Activated CD4-positive, alpha-beta T cell treated with anti-CD3 and anti-CD28 coated beads, Interleukin-2, amount 50 U/mL, for 48 hours (primary cell): ENCODE measurements at regions not wholly inside any gene's neighbourhood (a gene's known extent, or its start where the extent isn't known, plus 50 kb on each side); places are given as distances from the start of the nearest gene placed in this dataset.

ENCODE experiments used
- DNase-seq, 2 experiments: peaks; one replicate each; pipeline ENCODE4 v3.0.0-alpha.2; 2020

GRCh38 chr5:153147891-153148623 lies 342.4 kb upstream of the GRIA1 start:
- DNase-seq = no peak

GRCh38 chr5:153148624-153148976 lies 341.9 kb upstream of the GRIA1 start:
- no peak for DNase-seq

GRCh38 chr5:153151558-153151957 lies 338.9 kb upstream of the GRIA1 start:
- DNase-seq = no peak

- DNase-seq = no peak
Measured at GRCh38 chr5:153153086-153153485, 337.4 kb upstream of the GRIA1 start.

- DNase-seq = no peak
Measured at GRCh38 chr5:153157156-153157555, 333.3 kb upstream of the GRIA1 start.

GRCh38 chr5:153158608-153159007 lies 331.9 kb upstream of the GRIA1 start:
- no peak for DNase-seq

GRCh38 chr5:153159616-153160015 lies 330.9 kb upstream of the GRIA1 start:
- no peak for DNase-seq

GRCh38 chr5:153168241-153168640 lies 322.2 kb upstream of the GRIA1 start:
- no peak for DNase-seq

GRCh38 chr5:153187503-153187902 lies 303.0 kb upstream of the GRIA1 start:
- DNase-seq = no peak

GRCh38 chr5:153206361-153206760 lies 284.1 kb upstream of the GRIA1 start:
- DNase-seq = no peak

- DNase-seq = no peak
Measured at GRCh38 chr5:153209016-153209415, 281.5 kb upstream of the GRIA1 start.

GRCh38 chr5:153209687-153210086 lies 280.8 kb upstream of the GRIA1 start:
- DNase-seq = no peak

- DNase-seq = no peak
Measured at GRCh38 chr5:153211076-153211475, 279.4 kb upstream of the GRIA1 start.

GRCh38 chr5:153212471-153212870 lies 278.0 kb upstream of the GRIA1 start:
- DNase-seq = no peak

GRCh38 chr5:153222936-153223335 lies 267.5 kb upstream of the GRIA1 start:
- DNase-seq = no peak

- DNase-seq = no peak
Measured at GRCh38 chr5:153223376-153223775, 267.1 kb upstream of the GRIA1 start.

GRCh38 chr5:153224651-153225050 lies 265.8 kb upstream of the GRIA1 start:
- no peak for DNase-seq

- DNase-seq = no peak
Measured at GRCh38 chr5:153233933-153234332, 256.5 kb upstream of the GRIA1 start.

GRCh38 chr5:153236319-153236718 lies 254.2 kb upstream of the GRIA1 start:
- no peak for DNase-seq

GRCh38 chr5:153237671-153238332 lies 252.7 kb upstream of the GRIA1 start:
- DNase-seq = no peak

GRCh38 chr5:153257381-153257780 lies 233.1 kb upstream of the GRIA1 start:
- DNase-seq = no peak

- no peak for DNase-seq
Measured at GRCh38 chr5:153258469-153258868, 232.0 kb upstream of the GRIA1 start.

- DNase-seq = no peak
Measured at GRCh38 chr5:153267506-153267905, 223.0 kb upstream of the GRIA1 start.

- DNase-seq = no peak
Measured at GRCh38 chr5:153275695-153276094, 214.8 kb upstream of the GRIA1 start.

- peak; percentile 6 to 23 for DNase-seq
Measured at GRCh38 chr5:153276151-153276550, 214.3 kb upstream of the GRIA1 start.
